Retinal pigment epithelial cell (primary cell): ENCODE measurements at regions not wholly inside any gene's neighbourhood (a gene's known extent, or its start where the extent isn't known, plus 50 kb on each side); places are given as distances from the start of the nearest gene placed in this dataset.

Experiments
- DNase-seq: peaks from one replicate; pipeline ENCODE4 v3.0.0-alpha.2; 2010; ENCODE audit warnings: low read depth
- H3K4me3 ChIP-seq: 2 replicates; pipeline ENCODE4 v1.5.1; 2011; ENCODE audit warnings: mild to moderate bottlenecking, low read length, control low read depth, moderate library complexity
- CTCF ChIP-seq: conservative IDR thresholded peaks from 2 replicates; pipeline ENCODE4 v1.5.1; 2011; ENCODE audit warnings: low read depth, low read length, control low read depth, inconsistent platforms

DNA sequence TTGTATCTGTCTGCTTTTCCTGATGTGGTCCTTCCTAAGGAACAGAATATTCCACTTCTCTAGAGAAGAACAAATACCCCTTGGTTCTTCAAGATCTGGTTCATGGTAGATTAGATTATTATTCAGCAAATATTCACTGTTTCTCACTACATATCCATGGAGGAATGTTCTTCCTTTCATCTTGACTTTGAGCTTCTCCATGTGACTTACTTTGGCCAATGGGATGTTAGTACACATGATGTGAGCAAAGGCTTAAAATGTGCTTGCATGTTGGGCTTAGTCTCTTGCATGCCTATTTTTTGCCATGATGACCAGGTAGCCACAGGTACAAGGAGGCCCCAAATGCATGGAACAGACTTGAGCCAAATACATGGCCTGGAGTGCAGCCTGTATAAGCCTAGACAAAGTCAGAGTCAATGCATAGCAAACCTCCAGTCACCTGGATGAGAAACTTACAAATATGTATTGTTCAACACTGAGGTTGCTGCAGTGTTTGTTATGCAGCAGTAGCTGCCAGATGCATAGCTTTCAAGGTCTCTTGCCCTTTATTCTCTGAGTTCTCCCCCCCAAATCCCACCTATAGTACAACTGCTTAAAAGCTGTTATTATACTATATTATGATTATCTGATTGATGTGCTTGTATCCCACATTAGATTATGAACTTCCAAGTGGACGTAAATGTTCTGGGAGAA is 50.0 kb upstream of the CHD6 start:
- DNase-seq = no peak
- TF ChIP-seq CTCF = no peak
- no peak overlapping the region for H3K4me3 ChIP-seq
